ENCODE measurements at regions not wholly inside any gene's neighbourhood (a gene's known extent, or its start where the extent isn't known, plus 50 kb on each side); places are given as distances from the start of the nearest gene placed in this dataset.

- TF ChIP-seq, protein P1, sequence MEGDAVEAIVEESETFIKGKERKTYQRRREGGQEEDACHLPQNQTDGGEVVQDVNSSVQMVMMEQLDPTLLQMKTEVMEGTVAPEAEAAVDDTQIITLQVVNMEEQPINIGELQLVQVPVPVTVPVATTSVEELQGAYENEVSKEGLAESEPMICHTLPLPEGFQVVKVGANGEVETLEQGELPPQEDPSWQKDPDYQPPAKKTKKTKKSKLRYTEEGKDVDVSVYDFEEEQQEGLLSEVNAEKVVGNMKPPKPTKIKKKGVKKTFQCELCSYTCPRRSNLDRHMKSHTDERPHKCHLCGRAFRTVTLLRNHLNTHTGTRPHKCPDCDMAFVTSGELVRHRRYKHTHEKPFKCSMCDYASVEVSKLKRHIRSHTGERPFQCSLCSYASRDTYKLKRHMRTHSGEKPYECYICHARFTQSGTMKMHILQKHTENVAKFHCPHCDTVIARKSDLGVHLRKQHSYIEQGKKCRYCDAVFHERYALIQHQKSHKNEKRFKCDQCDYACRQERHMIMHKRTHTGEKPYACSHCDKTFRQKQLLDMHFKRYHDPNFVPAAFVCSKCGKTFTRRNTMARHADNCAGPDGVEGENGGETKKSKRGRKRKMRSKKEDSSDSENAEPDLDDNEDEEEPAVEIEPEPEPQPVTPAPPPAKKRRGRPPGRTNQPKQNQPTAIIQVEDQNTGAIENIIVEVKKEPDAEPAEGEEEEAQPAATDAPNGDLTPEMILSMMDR (IDR thresholded peaks at IDR 0.05) = no peak
- TF ChIP-seq POLR2A (IDR thresholded peaks at IDR 0.05) (no peak), POLR2AphosphoS5 (IDR thresholded peaks at IDR 0.05) (no peak)
These were observed 53.3 kb upstream of the SMLR1 start for GRCh38 chr6:130773860-130774259.

Data from gastroesophageal sphincter (tissue), 3 donors.